ENCODE measurements at regions not wholly inside any gene's neighbourhood (a gene's known extent, or its start where the extent isn't known, plus 50 kb on each side); places are given as distances from the start of the nearest gene placed in this dataset.

- TF ChIP-seq GATA3 (IDR thresholded peaks at IDR 0.05; ENCODE audit: low read depth, low read length) = no peak
- TF ChIP-seq GATA2 (IDR thresholded peaks at IDR 0.05; ENCODE audit: low read depth, low read length) = no peak
Measured at GRCh38 chr5:3980156-3980555, 384.5 kb downstream of the IRX1 start.
